ENCODE measurements at regions not wholly inside any gene's neighbourhood (a gene's known extent, or its start where the extent isn't known, plus 50 kb on each side); places are given as distances from the start of the nearest gene placed in this dataset.

GRCh38 chr11:25309818-25310217 lies 813.0 kb downstream of the LUZP2 start:
- 9% methylated on average over 4 of the region's 4 CpGs for WGBS (ENCODE audit: missing lambda C conversion rate)
- Histone ChIP-seq H3K4me2 (no peak overlapping the region), H3K4me3 (no peak overlapping the region), H3K4me1 (no peaks in the 10 kb centered on the region), H3K9me3 (no peaks in the 10 kb centered on the region), H3K27ac (no peak overlapping the region)
- CTCF ChIA-PET = no interaction called here
- FAIRE-seq (no peak), DNase-seq (ENCODE audit: low read depth in 1 of 2, low spot score in 1 of 2) (no peak), ATAC-seq (no peak)
- POLR2A ChIA-PET = no interaction called here
- TF ChIP-seq SREBF2 (IDR thresholded peaks at IDR 0.05) (no peak), CEBPB (IDR thresholded peaks at IDR 0.05) (no peak), HMGXB4 (CRISPR knock-in tag; IDR thresholded peaks at IDR 0.05; ENCODE audit: borderline replicate concordance) (no peak), ATOH8 (CRISPR knock-in tag; IDR thresholded peaks at IDR 0.05; ENCODE audit: low read depth) (no peak), PHF8 (IDR thresholded peaks at IDR 0.05; ENCODE audit: borderline replicate concordance, low read depth) (no peak), HOXB5 (CRISPR knock-in tag; IDR thresholded peaks at IDR 0.05) (no peak), EHF (CRISPR knock-in tag; IDR thresholded peaks at IDR 0.05) (no peak), ZC3H11A (IDR thresholded peaks at IDR 0.05) (no peak), KDM1A (IDR thresholded peaks at IDR 0.05; ENCODE audit: low read depth) (no peak), POLR2A (IDR thresholded peaks at IDR 0.05; ENCODE audit: low read length) (no peak), EP300 (IDR thresholded peaks at IDR 0.05) (no peak), CBX8 (IDR thresholded peaks at IDR 0.05) (no peak), BHLHE40 (IDR thresholded peaks at IDR 0.05; ENCODE audit: low read depth, low read length) (no peak), EHMT2 (IDR thresholded peaks at IDR 0.05; ENCODE audit: low read depth) (no peak), E2F6 (IDR thresholded peaks at IDR 0.05; ENCODE audit: borderline replicate concordance, low read depth) (no peak), ZFP36 (IDR thresholded peaks at IDR 0.05; ENCODE audit: borderline replicate concordance, partially characterized antibody) (no peak), RFX5 (IDR thresholded peaks at IDR 0.05) (no peak)

- no peak overlapping the region for H3K4me2 ChIP-seq
- POLR2A ChIA-PET = no interaction called here
- TF ChIP-seq CHD4 (IDR thresholded peaks at IDR 0.05; ENCODE audit: borderline replicate concordance) (no peak), SMC3 (IDR thresholded peaks at IDR 0.05) (no peak), EHF (CRISPR knock-in tag; IDR thresholded peaks at IDR 0.05) (no peak), HEYL (CRISPR knock-in tag; IDR thresholded peaks at IDR 0.05) (no peak), KDM5A (IDR thresholded peaks at IDR 0.05) (no peak), ZC3H11A (IDR thresholded peaks at IDR 0.05) (no peak), RARB (CRISPR knock-in tag; IDR thresholded peaks at IDR 0.05) (no peak)
- FAIRE-seq (no peak), ATAC-seq (no peak), DNase-seq (ENCODE audit: low read depth in 1 of 2, low spot score in 1 of 2) (no peak)
- no peaks in the 10 kb centered on the region for H3K9me3 ChIP-seq
- H3K4me3 ChIP-seq = no peak overlapping the region
- H3K4me1 ChIP-seq = no peaks in the 10 kb centered on the region
- CTCF ChIA-PET = no interaction called here
- H3K27ac ChIP-seq = no peak overlapping the region
- 3% methylated on average over 2 of the region's 2 CpGs for WGBS (ENCODE audit: missing lambda C conversion rate)
Observed at GRCh38 chr11:25317216-25317615, 820.4 kb downstream of the LUZP2 start.

- WGBS (ENCODE audit: missing lambda C conversion rate) = 2% methylated on average over 2 of the region's 2 CpGs
- Histone ChIP-seq H3K4me2 (no peak overlapping the region), H3K27ac (no peak overlapping the region), H3K9me3 (no peaks in the 10 kb centered on the region), H3K4me1 (no peaks in the 10 kb centered on the region), H3K4me3 (no peak overlapping the region)
- ChIA-PET POLR2A (no interaction called here), CTCF (no interaction called here)
- TF ChIP-seq MAFK (IDR thresholded peaks at IDR 0.05; ENCODE audit: partially characterized antibody) (no peak), JUNB (IDR thresholded peaks at IDR 0.05) (no peak), EHMT2 (IDR thresholded peaks at IDR 0.05; ENCODE audit: low read depth) (no peak), RARB (CRISPR knock-in tag; IDR thresholded peaks at IDR 0.05) (no peak), HEYL (CRISPR knock-in tag; IDR thresholded peaks at IDR 0.05) (no peak), RAD21 (conservative IDR thresholded peaks at IDR 0.05 in 1 of 2, IDR thresholded peaks at IDR 0.05 in 1 of 2) (no peak), CHD2 (IDR thresholded peaks at IDR 0.05; ENCODE audit: low read length, partially characterized antibody) (no peak), NR3C1 (IDR thresholded peaks at IDR 0.05) (no peak), FOSB (CRISPR knock-in tag; IDR thresholded peaks at IDR 0.05) (no peak)
- no peak for FAIRE-seq
- ATAC-seq = no peak
- no peak for DNase-seq (ENCODE audit: low read depth in 1 of 2, low spot score in 1 of 2)
Observed at GRCh38 chr11:25319127-25319526, 822.3 kb downstream of the LUZP2 start.

All from A549 (cell line).